ENCODE measurements at regions not wholly inside any gene's neighbourhood (a gene's known extent, or its start where the extent isn't known, plus 50 kb on each side); places are given as distances from the start of the nearest gene placed in this dataset.

- intact Hi-C loops (cut with micrococcal nuclease): no loop called here
- H3K4me3 Mint-ChIP-seq: no peak overlapping the region
- ATAC-seq (no peak), DNase-seq (no peak)
- ChIA-PET CTCF (no interaction called here), POLR2A (no interaction called here)
- TF ChIP-seq CTCF (IDR thresholded peaks at IDR 0.05): no peak
- H3K27ac Mint-ChIP-seq: no peak overlapping the region
- peaks cover 33% of the 10 kb centered on the region for H3K27me3 Mint-ChIP-seq
- no peaks in the 10 kb centered on the region for H3K4me1 Mint-ChIP-seq (ENCODE audit: low read depth)
- no peaks in the 10 kb centered on the region for H3K36me3 Mint-ChIP-seq (ENCODE audit: low read depth)
- no peaks in the 10 kb centered on the region for H3K9me3 Mint-ChIP-seq
Measured at GRCh38 chr14:101418601-101419000, 142.7 kb upstream of the DIO3 start.

- ATAC-seq (no peak), DNase-seq (no peak)
- H3K9me3 Mint-ChIP-seq: peaks cover 8% of the 10 kb centered on the region
- no peaks in the 10 kb centered on the region for H3K4me1 Mint-ChIP-seq (ENCODE audit: low read depth)
- POLR2A ChIA-PET: no interaction called here
- peaks cover 35% of the 10 kb centered on the region for H3K27me3 Mint-ChIP-seq
- TF ChIP-seq CTCF (IDR thresholded peaks at IDR 0.05): no peak
- CTCF ChIA-PET: no interaction called here
- H3K27ac Mint-ChIP-seq: no peak overlapping the region
- intact Hi-C loops (cut with micrococcal nuclease): no loop called here
- H3K4me3 Mint-ChIP-seq: no peak overlapping the region
- no peaks in the 10 kb centered on the region for H3K36me3 Mint-ChIP-seq (ENCODE audit: low read depth)
Measured at GRCh38 chr14:101426466-101426865, 134.8 kb upstream of the DIO3 start.

GRCh38 chr14:101428409-101428808 is 132.9 kb upstream of the DIO3 start:
- H3K27me3 Mint-ChIP-seq: peaks cover 47% of the 10 kb centered on the region

GRCh38 chr14:101435546-101435945 is 125.7 kb upstream of the DIO3 start:
- H3K9me3 Mint-ChIP-seq: no peaks in the 10 kb centered on the region
- no peak for ATAC-seq
- DNase-seq: no peak
- no peaks in the 10 kb centered on the region for H3K36me3 Mint-ChIP-seq (ENCODE audit: low read depth)
- H3K27ac Mint-ChIP-seq: no peak overlapping the region
- H3K4me3 Mint-ChIP-seq: no peak overlapping the region
- intact Hi-C loops (cut with micrococcal nuclease): no loop called here
- ChIA-PET POLR2A (no interaction called here), CTCF (no interaction called here)
- peaks cover 46% of the 10 kb centered on the region for H3K27me3 Mint-ChIP-seq
- no peak for TF ChIP-seq CTCF (IDR thresholded peaks at IDR 0.05)
- no peaks in the 10 kb centered on the region for H3K4me1 Mint-ChIP-seq (ENCODE audit: low read depth)

More at GRCh38 chr14:101428409-101428808, 132.9 kb upstream of the DIO3 start:
- POLR2A ChIA-PET: no interaction called here
- intact Hi-C loops (cut with micrococcal nuclease): no loop called here
- Mint-ChIP-seq H3K36me3 (ENCODE audit: low read depth) (no peaks in the 10 kb centered on the region), H3K4me1 (ENCODE audit: low read depth) (no peaks in the 10 kb centered on the region), H3K27ac (no peak overlapping the region), H3K9me3 (peaks cover 8% of the 10 kb centered on the region), H3K4me3 (no peak overlapping the region)
- DNase-seq (no peak), ATAC-seq (no peak)
- TF ChIP-seq CTCF (IDR thresholded peaks at IDR 0.05): no peak
- CTCF ChIA-PET: no interaction called here

GRCh38 chr14:101439023-101439422 is 122.3 kb upstream of the DIO3 start:
- no peak overlapping the region for H3K4me3 Mint-ChIP-seq
- intact Hi-C loops (cut with micrococcal nuclease): no loop called here

More at GRCh38 chr14:101439023-101439422, 122.3 kb upstream of the DIO3 start:
- H3K36me3 Mint-ChIP-seq (ENCODE audit: low read depth): no peaks in the 10 kb centered on the region
- ChIA-PET CTCF (no interaction called here), POLR2A (no interaction called here)
- no peak for TF ChIP-seq CTCF (IDR thresholded peaks at IDR 0.05)
- H3K4me1 Mint-ChIP-seq (ENCODE audit: low read depth): peaks cover 20% of the 10 kb centered on the region
- H3K27me3 Mint-ChIP-seq: peaks cover 56% of the 10 kb centered on the region
- DNase-seq (no peak), ATAC-seq (no peak)
- no peaks in the 10 kb centered on the region for H3K9me3 Mint-ChIP-seq
- H3K27ac Mint-ChIP-seq: no peak overlapping the region
